ENCODE measurements at regions not wholly inside any gene's neighbourhood (a gene's known extent, or its start where the extent isn't known, plus 50 kb on each side); places are given as distances from the start of the nearest gene placed in this dataset.

- TF ChIP-seq CTCF (IDR thresholded peaks at IDR 0.05) (peak in 1 of 3 donors; percentile 26), POLR2AphosphoS5 (IDR thresholded peaks at IDR 0.05) (no peak)
Observed at GRCh38 chr5:2805080-2805479, 53.6 kb upstream of the IRX2 start.

Measured in breast epithelium (tissue), 3 donors.